HUES48 (cell line): ENCODE measurements at regions not wholly inside any gene's neighbourhood (a gene's known extent, or its start where the extent isn't known, plus 50 kb on each side); places are given as distances from the start of the nearest gene placed in this dataset.

ENCODE experiments used
- H3K27ac ChIP-seq: one replicate; pipeline ENCODE4 v1.7.0; 2013; ENCODE audit warnings: low read depth, low read length, inconsistent platforms
- H3K27me3 ChIP-seq: 2 replicates; pipeline ENCODE4 v1.6.1; 2013; ENCODE audit warnings: mild to moderate bottlenecking, low read length; ENCODE audit not compliant: control insufficient read depth, insufficient read depth
- H3K36me3 ChIP-seq: 2 replicates; pipeline ENCODE4 v1.6.1; 2013; ENCODE audit warnings: low read length; ENCODE audit not compliant: control insufficient read depth, insufficient read depth
- H3K4me1 ChIP-seq: 2 replicates; pipeline ENCODE4 v1.6.1; 2013; ENCODE audit warnings: mild to moderate bottlenecking, low read length; ENCODE audit not compliant: control insufficient read depth, insufficient read depth
- H3K4me3 ChIP-seq: 2 replicates; pipeline ENCODE4 v1.5.1; 2013; ENCODE audit warnings: mild to moderate bottlenecking, low read depth, low read length
- H3K9ac ChIP-seq: 2 replicates; pipeline ENCODE4 v1.6.1; 2013; ENCODE audit warnings: mild to moderate bottlenecking, low read depth, low read length, moderate library complexity
- H3K9me3 ChIP-seq: 2 replicates; pipeline ENCODE4 v1.6.1; 2013; ENCODE audit warnings: low read length; ENCODE audit not compliant: control insufficient read depth, insufficient read depth

GRCh38 chr11:30811226-30811755, 225.1 kb upstream of the MPPED2 start:
- Histone ChIP-seq H3K27ac (no peak overlapping the region), H3K9ac (no peak overlapping the region), H3K36me3 (no peaks in the 10 kb centered on the region), H3K27me3 (no peaks in the 10 kb centered on the region), H3K4me1 (no peaks in the 10 kb centered on the region), H3K9me3 (no peaks in the 10 kb centered on the region), H3K4me3 (no peak overlapping the region)

DNA sequence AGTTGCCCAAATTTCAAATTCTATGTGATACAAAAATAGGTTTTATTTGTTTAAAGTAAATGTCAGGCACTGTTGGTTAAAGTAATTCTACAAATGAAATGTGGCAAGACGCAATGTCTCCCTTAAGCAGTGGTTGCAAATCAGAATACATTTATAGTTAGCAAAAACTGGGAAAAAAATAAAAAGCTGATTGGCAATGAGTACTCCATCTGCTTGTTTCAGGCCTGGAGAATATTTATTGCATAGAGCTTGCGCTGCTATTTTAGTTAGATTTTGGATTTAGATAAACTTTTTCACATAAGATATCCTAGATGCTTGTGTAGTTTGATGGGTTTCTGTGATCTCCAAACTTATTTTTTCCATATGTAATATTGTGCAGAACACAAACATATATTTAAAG, 224.0 kb upstream of the MPPED2 start:
- H3K9me3 ChIP-seq: no peaks in the 10 kb centered on the region
- no peaks in the 10 kb centered on the region for H3K4me1 ChIP-seq
- no peaks in the 10 kb centered on the region for H3K36me3 ChIP-seq
- H3K9ac ChIP-seq: no peak overlapping the region
- H3K4me3 ChIP-seq: no peak overlapping the region
- no peaks in the 10 kb centered on the region for H3K27me3 ChIP-seq
- no peak overlapping the region for H3K27ac ChIP-seq

DNA sequence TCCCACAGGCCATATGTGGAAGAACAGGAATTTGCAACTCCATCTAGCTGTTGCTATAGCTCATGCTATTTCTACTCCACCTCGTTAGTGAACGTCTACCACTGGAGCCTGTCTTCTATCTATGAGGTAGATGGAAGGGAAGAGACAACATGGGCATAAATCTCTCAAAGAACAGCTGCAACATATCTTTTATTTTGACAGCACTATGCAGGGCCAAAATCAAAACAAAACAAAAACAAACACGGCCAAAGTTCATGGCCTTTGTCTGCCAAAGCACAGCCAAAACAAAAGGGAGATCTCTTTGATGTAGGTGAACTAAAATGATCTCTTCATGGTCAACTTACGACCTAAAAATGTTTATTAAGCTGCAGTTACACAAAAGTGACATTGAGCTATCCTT, 215.2 kb upstream of the MPPED2 start:
- H3K36me3 ChIP-seq: no peaks in the 10 kb centered on the region

GRCh38 chr11:30800904-30801303, 214.8 kb upstream of the MPPED2 start:
- Histone ChIP-seq H3K27ac (no peak overlapping the region), H3K4me3 (no peak overlapping the region), H3K9ac (no peak overlapping the region), H3K36me3 (no peaks in the 10 kb centered on the region), H3K4me1 (no peaks in the 10 kb centered on the region), H3K27me3 (no peaks in the 10 kb centered on the region), H3K9me3 (no peaks in the 10 kb centered on the region)

More for the DNA sequence above, 215.2 kb upstream of the MPPED2 start:
- Histone ChIP-seq H3K4me1 (no peaks in the 10 kb centered on the region), H3K27ac (no peak overlapping the region), H3K4me3 (no peak overlapping the region), H3K9me3 (no peaks in the 10 kb centered on the region), H3K9ac (no peak overlapping the region), H3K27me3 (no peaks in the 10 kb centered on the region)

- no peak overlapping the region for H3K4me3 ChIP-seq
- no peaks in the 10 kb centered on the region for H3K27me3 ChIP-seq
- H3K36me3 ChIP-seq: no peaks in the 10 kb centered on the region
- H3K9me3 ChIP-seq: no peaks in the 10 kb centered on the region
- no peak overlapping the region for H3K27ac ChIP-seq
- H3K4me1 ChIP-seq: no peaks in the 10 kb centered on the region
- no peak overlapping the region for H3K9ac ChIP-seq
Measured at GRCh38 chr11:30798547-30799236, 212.5 kb upstream of the MPPED2 start.

GRCh38 chr11:30789270-30789669, 203.1 kb upstream of the MPPED2 start:
- H3K9ac ChIP-seq: no peak overlapping the region
- no peaks in the 10 kb centered on the region for H3K36me3 ChIP-seq
- no peaks in the 10 kb centered on the region for H3K4me1 ChIP-seq
- H3K27me3 ChIP-seq: no peaks in the 10 kb centered on the region
- no peak overlapping the region for H3K27ac ChIP-seq
- H3K9me3 ChIP-seq: no peaks in the 10 kb centered on the region
- H3K4me3 ChIP-seq: no peak overlapping the region

DNA sequence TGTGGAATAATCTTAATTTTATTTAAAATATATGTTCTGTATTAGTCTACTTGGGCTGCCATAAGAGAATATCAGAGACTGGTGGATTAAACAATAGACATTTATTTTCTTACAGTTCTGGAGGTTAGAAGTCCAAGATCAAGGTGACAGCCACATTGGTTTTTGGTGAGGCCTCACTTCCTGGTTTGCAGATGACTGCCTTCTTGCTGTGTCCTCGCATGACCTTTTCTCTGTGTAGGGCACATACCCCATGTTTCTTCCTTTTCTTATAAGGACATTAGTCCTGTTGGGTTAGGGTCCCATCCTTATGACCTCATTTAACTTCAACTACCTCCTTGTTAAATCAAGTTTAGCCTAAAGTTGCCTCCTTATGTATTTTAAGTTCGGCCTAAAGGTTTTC, 202.7 kb upstream of the MPPED2 start:
- H3K9ac ChIP-seq: no peak overlapping the region
- H3K9me3 ChIP-seq: no peaks in the 10 kb centered on the region
- no peaks in the 10 kb centered on the region for H3K36me3 ChIP-seq
- H3K4me3 ChIP-seq: no peak overlapping the region
- H3K27me3 ChIP-seq: no peaks in the 10 kb centered on the region
- no peak overlapping the region for H3K27ac ChIP-seq
- no peaks in the 10 kb centered on the region for H3K4me1 ChIP-seq

DNA sequence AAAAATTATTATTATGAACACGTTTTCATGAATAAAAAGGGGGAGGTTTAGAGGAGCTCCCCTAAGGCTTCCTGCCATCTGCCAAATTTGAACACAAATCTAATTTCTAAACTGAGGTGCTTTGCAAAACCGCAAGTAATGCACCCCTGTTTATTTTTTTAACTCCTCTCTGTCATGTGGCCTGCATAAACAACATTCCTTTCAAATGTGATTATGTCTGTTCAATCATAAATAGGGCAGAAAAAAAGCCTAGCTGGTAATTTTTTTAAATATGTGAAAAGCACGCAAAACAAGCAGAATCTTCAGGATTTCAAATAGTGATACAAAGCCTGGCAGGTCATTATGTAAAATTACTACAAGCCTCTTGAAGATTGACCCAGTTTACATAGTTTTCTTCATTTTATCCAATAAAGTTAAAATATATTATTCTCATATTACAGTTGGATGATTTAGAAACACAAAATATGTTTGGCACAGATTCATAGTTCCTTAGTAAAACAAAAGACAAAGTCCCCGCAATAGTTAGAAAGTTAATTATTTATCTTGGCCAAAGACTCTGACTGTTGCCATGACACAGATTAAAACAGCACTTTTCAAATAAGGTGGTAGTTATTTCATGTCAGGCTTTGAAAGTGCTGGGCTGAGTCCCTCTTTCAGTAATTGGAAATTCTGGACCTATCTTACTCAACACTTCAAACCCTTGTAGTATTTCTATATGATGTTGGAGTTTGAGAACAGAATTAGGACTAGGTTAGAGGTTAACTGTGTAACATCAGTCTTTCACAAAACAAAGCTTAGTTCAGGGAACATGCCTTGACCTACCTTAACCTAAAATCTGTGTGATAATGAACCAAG, 200.3 kb upstream of the MPPED2 start:
- Histone ChIP-seq H3K36me3 (no peaks in the 10 kb centered on the region), H3K4me1 (no peaks in the 10 kb centered on the region), H3K4me3 (no peak overlapping the region), H3K27ac (no peak overlapping the region), H3K9me3 (no peaks in the 10 kb centered on the region), H3K27me3 (no peaks in the 10 kb centered on the region), H3K9ac (no peak overlapping the region)

DNA sequence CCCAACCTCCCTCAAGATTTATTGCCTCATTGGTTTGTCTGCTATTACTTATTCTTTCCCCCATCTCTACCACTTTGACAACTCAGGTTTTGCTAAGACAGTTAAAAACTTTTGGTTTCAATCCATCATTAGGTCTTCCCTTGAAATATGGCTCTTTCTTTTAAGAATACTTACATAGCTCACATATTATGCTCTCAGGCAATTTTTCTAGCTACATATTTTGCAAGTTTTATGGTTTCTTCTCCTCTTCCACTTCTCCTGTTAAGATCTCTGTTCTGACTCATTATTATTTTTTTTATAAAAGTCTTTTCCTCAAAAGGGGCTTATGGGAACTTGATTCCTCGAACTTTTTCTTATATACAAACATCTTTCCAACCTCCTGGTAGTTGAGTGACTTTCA, 192.4 kb upstream of the MPPED2 start:
- H3K9ac ChIP-seq: no peak overlapping the region
- no peaks in the 10 kb centered on the region for H3K36me3 ChIP-seq
- peaks cover 7% of the 10 kb centered on the region; the same call in 1 of the 2 replicates for H3K4me1 ChIP-seq
- no peak overlapping the region for H3K27ac ChIP-seq
- H3K9me3 ChIP-seq: no peaks in the 10 kb centered on the region
- no peak overlapping the region for H3K4me3 ChIP-seq
- H3K27me3 ChIP-seq: no peaks in the 10 kb centered on the region

- H3K27me3 ChIP-seq: no peaks in the 10 kb centered on the region
- no peaks in the 10 kb centered on the region for H3K36me3 ChIP-seq
- H3K4me3 ChIP-seq: no peak overlapping the region
- H3K9me3 ChIP-seq: no peaks in the 10 kb centered on the region
- no peak overlapping the region for H3K27ac ChIP-seq
- H3K9ac ChIP-seq: no peak overlapping the region
- peaks cover 7% of the 10 kb centered on the region; the same call in 1 of the 2 replicates for H3K4me1 ChIP-seq
Measured at GRCh38 chr11:30775233-30775522, 189.0 kb upstream of the MPPED2 start.

DNA sequence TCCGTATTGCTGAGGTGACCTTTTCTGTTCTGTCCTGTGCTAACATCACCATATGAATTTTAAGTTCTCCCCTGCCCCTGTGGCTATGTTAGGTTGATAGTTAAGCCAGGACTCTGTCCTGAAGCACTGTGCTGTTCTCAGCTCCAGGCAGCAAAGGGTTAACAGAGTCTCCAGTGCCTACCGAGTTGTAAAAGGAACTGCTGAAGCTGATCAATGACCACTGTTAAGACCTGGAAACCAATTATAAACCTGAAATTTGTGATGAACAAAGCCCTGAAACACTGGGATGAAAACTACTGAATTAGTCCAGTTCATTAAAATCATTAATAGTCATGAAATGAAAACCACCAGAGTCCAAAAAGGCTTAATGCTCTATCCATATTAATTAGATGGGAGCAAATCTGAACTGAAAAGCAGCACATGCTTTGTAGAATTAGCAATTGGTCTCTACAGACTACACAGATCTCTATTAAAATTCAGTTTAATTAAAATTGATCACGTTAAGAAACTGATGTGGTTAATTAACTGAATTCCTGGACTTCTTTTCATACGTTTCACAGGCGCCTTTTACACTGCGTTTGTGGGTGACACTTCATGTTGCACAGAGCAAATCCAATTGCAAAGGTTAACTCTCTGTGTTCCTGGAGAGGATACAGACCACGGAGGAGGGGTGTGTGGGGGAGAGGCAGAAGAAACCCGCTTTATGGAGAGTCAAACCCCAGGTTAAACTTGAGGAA, 188.5 kb upstream of the MPPED2 start:
- Histone ChIP-seq H3K27ac (no peak overlapping the region), H3K4me3 (no peak overlapping the region), H3K9ac (no peak overlapping the region), H3K27me3 (no peaks in the 10 kb centered on the region), H3K36me3 (no peaks in the 10 kb centered on the region), H3K4me1 (peaks cover 7% of the 10 kb centered on the region; the same call in 1 of the 2 replicates), H3K9me3 (no peaks in the 10 kb centered on the region)
